ENCODE measurements at regions not wholly inside any gene's neighbourhood (a gene's known extent, or its start where the extent isn't known, plus 50 kb on each side); places are given as distances from the start of the nearest gene placed in this dataset.

GRCh38 chr11:91828901-91829300, 395.7 kb upstream of the FAT3 start:
- Histone ChIP-seq H3K79me1 (ENCODE audit: low read depth in 1 of 2, low read length in 2 of 2) (no peaks in the 10 kb centered on the region), H3K4me1 (ENCODE audit: control insufficient read depth, insufficient read depth, low read length) (no peaks in the 10 kb centered on the region), H3K18ac (ENCODE audit: low read depth, low read length) (no peak overlapping the region), H2AFZ (replicated peaks; ENCODE audit: low read length, poor library complexity) (no peak overlapping the region), H3K27ac (ENCODE audit: insufficient read depth, low read length) (no peak overlapping the region), H3K27me3 (ENCODE audit: control insufficient read depth, insufficient read depth, low read length) (no peaks in the 10 kb centered on the region), H4K20me1 (ENCODE audit: insufficient read depth, low read length) (no peaks in the 10 kb centered on the region), H3K4ac (ENCODE audit: low read depth, low read length) (no peak overlapping the region), H3K9me1 (ENCODE audit: insufficient read depth, low read length) (no peaks in the 10 kb centered on the region), H3K56ac (ENCODE audit: extremely low read depth, insufficient read depth, low read length) (no peak overlapping the region), H3K4me3 (ENCODE audit: insufficient read depth, low read depth, low read length) (no peak overlapping the region), H3K36me3 (ENCODE audit: control insufficient read depth, insufficient read depth, low read length) (no peaks in the 10 kb centered on the region), H2AK9ac (replicated peaks; ENCODE audit: low read depth, low read length, poor library complexity) (no peak overlapping the region), H4K8ac (ENCODE audit: low read depth in 2 of 2, low read length in 2 of 2) (no peak overlapping the region), H3K14ac (replicated peaks; ENCODE audit: low read depth, low read length) (no peak overlapping the region), H2BK120ac (ENCODE audit: low read depth, low read length) (no peak overlapping the region), H3K4me2 (ENCODE audit: low read depth, low read length) (no peak overlapping the region), H2AK5ac (ENCODE audit: low read depth, low read length) (no peak overlapping the region), H2BK5ac (ENCODE audit: low read depth, low read length, poor library complexity, severe bottlenecking) (no peak overlapping the region), H4K5ac (ENCODE audit: low read depth, low read length) (no peak overlapping the region), H3K9ac (ENCODE audit: low read depth, low read length) (no peak overlapping the region), H2BK20ac (ENCODE audit: low read depth, low read length) (no peak overlapping the region), H3K9me3 (ENCODE audit: control insufficient read depth, insufficient read depth, low read length) (no peaks in the 10 kb centered on the region), H4K91ac (ENCODE audit: insufficient read depth, low read depth, low read length) (no peak overlapping the region), H2BK15ac (ENCODE audit: low read depth, low read length) (no peak overlapping the region), H3K23ac (ENCODE audit: low read depth, low read length) (no peak overlapping the region)
- no TSS peak for BruUV-seq (replicated peaks)
- ATAC-seq (ENCODE audit: low read depth) (no peak), DNase-seq (no peak)
- ChIA-PET CTCF (no interaction called here), POLR2A (ENCODE audit: unreplicated experiment) (no interaction called here)
- WGBS, 2 experiments (ENCODE audit: extremely low coverage in 2 of 2, insufficient read length in 1 of 2): no CpG with 5 or more reads among the region's 4 CpGs
- intact Hi-C loops (cut with micrococcal nuclease): no loop called here
- dilution Hi-C loops (cut with HindIII; ENCODE audit: low sequenced_read_pairs, unreplicated experiment): no loop called here
- TF ChIP-seq POLR2A (IDR thresholded peaks at IDR 0.05; ENCODE audit: low read depth, low read length) (no peak), FOS (IDR thresholded peaks at IDR 0.05; ENCODE audit: low read depth, low read length) (no peak), RCOR1 (IDR thresholded peaks at IDR 0.05; ENCODE audit: insufficient replicate concordance, low read length) (no peak), SMC3 (IDR thresholded peaks at IDR 0.05; ENCODE audit: low read depth, low read length) (no peak), RAD21 (IDR thresholded peaks at IDR 0.05; ENCODE audit: low read length) (no peak), CTCF (conservative IDR thresholded peaks at IDR 0.05; ENCODE audit: low read depth, low read length) (no peak), CHD1 (IDR thresholded peaks at IDR 0.05; ENCODE audit: low read depth, low read length) (no peak), NFE2L2 (IDR thresholded peaks at IDR 0.05; ENCODE audit: low read depth, low read length) (no peak), BHLHE40 (IDR thresholded peaks at IDR 0.05; ENCODE audit: low read depth, low read length) (no peak), MXI1 (IDR thresholded peaks at IDR 0.05; ENCODE audit: borderline replicate concordance, low read depth, low read length) (no peak), MAFK (IDR thresholded peaks at IDR 0.05; ENCODE audit: low read depth, low read length) (no peak), ELK1 (IDR thresholded peaks at IDR 0.05; ENCODE audit: borderline replicate concordance, low read depth, low read length) (no peak), RFX5 (IDR thresholded peaks at IDR 0.05; ENCODE audit: low read depth, low read length) (no peak), MAZ (IDR thresholded peaks at IDR 0.05; ENCODE audit: borderline replicate concordance, low read depth, low read length) (no peak)
- in situ Hi-C loops (cut with MboI; ENCODE audit: low sequenced_read_pairs): no loop called here

Data from IMR-90 (cell line).